ENCODE measurements at regions not wholly inside any gene's neighbourhood (a gene's known extent, or its start where the extent isn't known, plus 50 kb on each side); places are given as distances from the start of the nearest gene placed in this dataset.
"Not testable (repeated sequence)": the region's sequence is repeated elsewhere in the genome, so short reads cannot be mapped to it uniquely, and the experiment has no call there.

- H3K27ac ChIP-seq: no peak overlapping the region
- intact Hi-C loops (cut with DNase I; ENCODE audit: low total_unique reads): no loop called here
- H3K9me3 ChIP-seq: no peaks in the 10 kb centered on the region
- H3K4me3 ChIP-seq: no peak overlapping the region
- no peak for TF ChIP-seq POLR2A (IDR thresholded peaks at IDR 0.05)
- TF ChIP-seq, protein P1, sequence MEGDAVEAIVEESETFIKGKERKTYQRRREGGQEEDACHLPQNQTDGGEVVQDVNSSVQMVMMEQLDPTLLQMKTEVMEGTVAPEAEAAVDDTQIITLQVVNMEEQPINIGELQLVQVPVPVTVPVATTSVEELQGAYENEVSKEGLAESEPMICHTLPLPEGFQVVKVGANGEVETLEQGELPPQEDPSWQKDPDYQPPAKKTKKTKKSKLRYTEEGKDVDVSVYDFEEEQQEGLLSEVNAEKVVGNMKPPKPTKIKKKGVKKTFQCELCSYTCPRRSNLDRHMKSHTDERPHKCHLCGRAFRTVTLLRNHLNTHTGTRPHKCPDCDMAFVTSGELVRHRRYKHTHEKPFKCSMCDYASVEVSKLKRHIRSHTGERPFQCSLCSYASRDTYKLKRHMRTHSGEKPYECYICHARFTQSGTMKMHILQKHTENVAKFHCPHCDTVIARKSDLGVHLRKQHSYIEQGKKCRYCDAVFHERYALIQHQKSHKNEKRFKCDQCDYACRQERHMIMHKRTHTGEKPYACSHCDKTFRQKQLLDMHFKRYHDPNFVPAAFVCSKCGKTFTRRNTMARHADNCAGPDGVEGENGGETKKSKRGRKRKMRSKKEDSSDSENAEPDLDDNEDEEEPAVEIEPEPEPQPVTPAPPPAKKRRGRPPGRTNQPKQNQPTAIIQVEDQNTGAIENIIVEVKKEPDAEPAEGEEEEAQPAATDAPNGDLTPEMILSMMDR (IDR thresholded peaks at IDR 0.05): no peak
- TF ChIP-seq POLR2AphosphoS5 (IDR thresholded peaks at IDR 0.05): no peak
- H3K4me1 ChIP-seq: no peaks in the 10 kb centered on the region
- H3K27me3 ChIP-seq: no peaks in the 10 kb centered on the region
- DNase-seq (ENCODE audit: low spot score in 2 of 2): no peak
- H3K36me3 ChIP-seq: no peaks in the 10 kb centered on the region
These were observed 179.5 kb downstream of the RASEF start for GRCh38 chr9:82883436-82883835.

DNA sequence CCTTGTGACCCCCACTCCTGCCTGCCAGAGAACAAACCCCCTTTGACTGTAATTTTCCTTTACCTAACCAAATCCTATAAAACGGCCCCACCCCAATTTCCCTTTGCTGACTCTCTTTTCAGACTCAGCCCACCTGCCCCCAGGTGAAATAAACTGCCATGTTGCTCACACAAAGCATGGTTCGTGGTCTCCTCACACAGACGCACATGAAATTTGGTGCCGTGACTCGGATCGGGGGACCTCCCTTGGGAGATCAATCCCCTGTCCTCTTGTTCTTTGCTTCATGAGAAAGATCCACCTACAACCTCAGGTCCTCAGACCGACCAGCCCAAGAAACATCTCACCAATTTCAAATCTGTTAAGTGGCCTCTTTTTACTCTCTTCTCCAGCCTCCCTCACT lies 179.0 kb downstream of the RASEF start:
- H3K4me3 ChIP-seq; H3K4me1 ChIP-seq; DNase-seq (ENCODE audit: low spot score in 2 of 2); H3K36me3 ChIP-seq; intact Hi-C loops (cut with DNase I; ENCODE audit: low total_unique reads); H3K9me3 ChIP-seq; H3K27me3 ChIP-seq; H3K27ac ChIP-seq: not testable (repeated sequence)

GRCh38 chr9:82890401-82890800 lies 172.5 kb downstream of the RASEF start:
- Histone ChIP-seq H3K27me3 (no peaks in the 10 kb centered on the region), H3K27ac (no peak overlapping the region), H3K4me3 (no peak overlapping the region), H3K4me1 (no peaks in the 10 kb centered on the region), H3K9me3 (no peaks in the 10 kb centered on the region), H3K36me3 (no peaks in the 10 kb centered on the region)
- DNase-seq (ENCODE audit: low spot score in 2 of 2): no peak
- intact Hi-C loops (cut with DNase I; ENCODE audit: low total_unique reads): no loop called here
- TF ChIP-seq, protein P1 (IDR thresholded peaks at IDR 0.05): no peak
- no peak for TF ChIP-seq POLR2A (IDR thresholded peaks at IDR 0.05)

GRCh38 chr9:82890865-82891264 lies 172.1 kb downstream of the RASEF start:
- TF ChIP-seq POLR2AphosphoS5 (IDR thresholded peaks at IDR 0.05) (no peak), POLR2A (IDR thresholded peaks at IDR 0.05) (no peak)
- TF ChIP-seq, protein P1 (IDR thresholded peaks at IDR 0.05): no peak

DNA sequence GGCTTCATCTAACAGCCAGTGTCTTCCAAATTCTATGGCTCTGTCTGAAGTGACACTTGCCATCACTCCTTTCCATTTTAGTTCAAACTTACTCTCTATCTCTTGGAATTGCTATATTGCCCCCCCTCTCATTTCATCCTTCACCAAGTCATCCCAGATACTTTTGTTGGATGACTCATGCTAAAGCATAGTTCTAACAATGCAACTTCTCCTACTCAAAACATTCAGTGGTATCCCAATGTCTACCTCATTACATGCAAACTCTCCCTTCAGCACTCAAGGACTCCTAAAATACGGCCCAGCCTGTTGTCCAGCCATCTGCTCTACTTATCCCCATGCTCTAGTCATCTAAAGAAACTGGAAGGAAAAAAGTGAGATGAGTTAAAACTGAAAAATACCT lies 171.6 kb downstream of the RASEF start:
- no peaks in the 10 kb centered on the region for H3K4me1 ChIP-seq
- no peaks in the 10 kb centered on the region for H3K9me3 ChIP-seq
- H3K27ac ChIP-seq: no peak overlapping the region
- no peak overlapping the region for H3K4me3 ChIP-seq
- H3K27me3 ChIP-seq: no peaks in the 10 kb centered on the region
- intact Hi-C loops (cut with DNase I; ENCODE audit: low total_unique reads): no loop called here
- no peak for TF ChIP-seq POLR2AphosphoS5 (IDR thresholded peaks at IDR 0.05)
- no peak for TF ChIP-seq POLR2A (IDR thresholded peaks at IDR 0.05)
- TF ChIP-seq, protein P1 (IDR thresholded peaks at IDR 0.05): no peak
- no peaks in the 10 kb centered on the region for H3K36me3 ChIP-seq
- no peak for DNase-seq (ENCODE audit: low spot score in 2 of 2)

More at GRCh38 chr9:82890865-82891264, 172.1 kb downstream of the RASEF start:
- Histone ChIP-seq H3K9me3 (no peaks in the 10 kb centered on the region), H3K4me1 (no peaks in the 10 kb centered on the region), H3K27me3 (no peaks in the 10 kb centered on the region), H3K36me3 (no peaks in the 10 kb centered on the region), H3K27ac (no peak overlapping the region), H3K4me3 (no peak overlapping the region)
- DNase-seq (ENCODE audit: low spot score in 2 of 2): no peak
- intact Hi-C loops (cut with DNase I; ENCODE audit: low total_unique reads): no loop called here

DNA sequence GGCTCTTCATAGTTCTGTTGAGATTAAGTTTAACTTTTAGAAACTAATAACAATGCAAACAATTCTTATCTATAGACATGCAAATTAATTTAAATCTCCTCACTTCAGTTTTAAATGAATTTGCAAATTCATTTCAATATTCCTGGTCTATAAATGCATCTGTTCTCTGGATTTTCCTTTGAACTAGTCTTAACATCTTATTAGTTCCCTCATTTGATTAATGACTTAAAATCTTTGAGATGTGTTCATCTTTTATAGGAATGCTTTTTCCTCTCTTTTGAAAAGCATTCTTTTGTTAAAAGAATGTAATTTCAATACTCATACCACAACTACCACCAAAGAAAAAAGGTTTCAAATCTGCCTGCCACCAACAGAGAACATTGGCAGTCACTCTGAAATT lies 169.4 kb downstream of the RASEF start:
- Histone ChIP-seq H3K4me1 (no peaks in the 10 kb centered on the region), H3K4me3 (no peak overlapping the region), H3K27ac (no peak overlapping the region), H3K9me3 (no peaks in the 10 kb centered on the region), H3K36me3 (no peaks in the 10 kb centered on the region), H3K27me3 (no peaks in the 10 kb centered on the region)
- DNase-seq (ENCODE audit: low spot score in 2 of 2): no peak
- intact Hi-C loops (cut with DNase I; ENCODE audit: low total_unique reads): no loop called here
- TF ChIP-seq, protein P1 (IDR thresholded peaks at IDR 0.05): no peak
- TF ChIP-seq POLR2A (IDR thresholded peaks at IDR 0.05): no peak
- TF ChIP-seq POLR2AphosphoS5 (IDR thresholded peaks at IDR 0.05): no peak

All from breast epithelium (tissue), 4 donors.